ENCODE measurements at regions not wholly inside any gene's neighbourhood (a gene's known extent, or its start where the extent isn't known, plus 50 kb on each side); places are given as distances from the start of the nearest gene placed in this dataset.

GRCh38 chr4:56732301-56732700 is 51.2 kb upstream of the HOPX start:
- H3K36me3 Mint-ChIP-seq (ENCODE audit: low read depth) = no peaks in the 10 kb centered on the region
- H3K4me3 Mint-ChIP-seq = no peak overlapping the region
- H3K27me3 Mint-ChIP-seq (ENCODE audit: low read depth) = no peaks in the 10 kb centered on the region
- H3K27ac Mint-ChIP-seq = no peak overlapping the region
- H3K4me1 Mint-ChIP-seq (ENCODE audit: low read depth) = no peaks in the 10 kb centered on the region
- peaks cover 3% of the 10 kb centered on the region for H3K9me3 Mint-ChIP-seq

- Mint-ChIP-seq H3K4me1 (ENCODE audit: low read depth) (no peaks in the 10 kb centered on the region), H3K36me3 (ENCODE audit: low read depth) (no peaks in the 10 kb centered on the region), H3K4me3 (no peak overlapping the region), H3K27me3 (ENCODE audit: low read depth) (no peaks in the 10 kb centered on the region), H3K27ac (no peak overlapping the region), H3K9me3 (peaks cover 3% of the 10 kb centered on the region)
Observed at GRCh38 chr4:56731857-56732256, 50.8 kb upstream of the HOPX start.

Measured in T-helper 1 cell treated with Interleukin-12 subunit alpha and Interleukin-12 subunit beta and Interleukin-4 antibody, amounts not matched to agents 30 μg/mL and 1 μg/mL, for 36 hours (primary cell).